Brain microvascular endothelial cell (primary cell): ENCODE measurements at regions not wholly inside any gene's neighbourhood (a gene's known extent, or its start where the extent isn't known, plus 50 kb on each side); places are given as distances from the start of the nearest gene placed in this dataset.

Experiments used
- DNase-seq: peaks from one replicate; pipeline ENCODE4 v3.0.0-alpha.2; 2020
- H3K27ac ChIP-seq: fragments of 250-450 bp; sonication (Bioruptor Pico); 2 replicates; pipeline ENCODE4 v1.5.1; 2020; ENCODE audit warnings: mild to moderate bottlenecking, moderate library complexity
- H3K27me3 ChIP-seq: fragments of 250-450 bp; sonication (Bioruptor Pico); replicated peaks from 2 replicates; pipeline ENCODE4 v1.5.1; 2020; ENCODE audit warnings: mild to moderate bottlenecking
- H3K36me3 ChIP-seq: fragments of 250-450 bp; sonication (Bioruptor Pico); replicated peaks from 2 replicates; pipeline ENCODE4 v1.5.1; 2020; ENCODE audit warnings: mild to moderate bottlenecking
- H3K4me3 ChIP-seq: 2 replicates; pipeline ENCODE4 v1.5.1; 2011; ENCODE audit warnings: low read depth, mild to moderate bottlenecking, control low read depth, low read length, moderate library complexity
- in situ Hi-C: cut with HindIII; loops from 2 replicates; pipeline ENCODE4 v1.10.0; 2017; ENCODE audit warnings: low sequenced_read_pairs, low pct_ligation_motif_present
- TF ChIP-seq, protein P1 (sequence below): IDR thresholded peaks from 2 replicates; pipeline ENCODE4 v1.5.1; 2011; ENCODE audit warnings: low read depth, mild to moderate bottlenecking, moderate library complexity, low read length, control low read depth, inconsistent platforms; ENCODE audit errors: missing control alignments

DNA sequence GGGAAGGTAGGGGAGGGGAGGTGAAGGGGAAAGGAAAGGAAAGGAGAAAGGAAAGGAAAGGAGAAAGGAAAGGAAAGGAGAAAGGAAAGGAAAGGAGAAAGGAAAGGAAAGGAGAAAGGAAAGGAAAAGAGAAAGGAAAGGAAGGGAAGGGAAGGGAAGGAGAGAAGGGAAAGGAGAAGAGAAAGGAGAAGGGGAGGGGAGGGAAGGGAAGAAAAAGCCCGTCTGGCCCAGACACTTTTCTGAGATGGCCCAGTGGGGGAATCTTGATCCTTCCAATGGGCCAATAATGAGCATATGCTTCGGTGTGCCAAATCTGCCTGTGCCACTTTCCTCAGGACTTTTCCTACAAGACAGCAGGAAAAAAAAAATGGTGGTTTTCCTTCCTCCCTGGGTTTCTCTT, 64.5 kb downstream of the CH25H start:
- in situ Hi-C loops = no loop called here
- Histone ChIP-seq H3K27ac (no peak overlapping the region), H3K27me3 (no peaks in the 10 kb centered on the region), H3K36me3 (no peaks in the 10 kb centered on the region), H3K4me3 (no peak overlapping the region)
- no peak for DNase-seq
- TF ChIP-seq, protein P1, sequence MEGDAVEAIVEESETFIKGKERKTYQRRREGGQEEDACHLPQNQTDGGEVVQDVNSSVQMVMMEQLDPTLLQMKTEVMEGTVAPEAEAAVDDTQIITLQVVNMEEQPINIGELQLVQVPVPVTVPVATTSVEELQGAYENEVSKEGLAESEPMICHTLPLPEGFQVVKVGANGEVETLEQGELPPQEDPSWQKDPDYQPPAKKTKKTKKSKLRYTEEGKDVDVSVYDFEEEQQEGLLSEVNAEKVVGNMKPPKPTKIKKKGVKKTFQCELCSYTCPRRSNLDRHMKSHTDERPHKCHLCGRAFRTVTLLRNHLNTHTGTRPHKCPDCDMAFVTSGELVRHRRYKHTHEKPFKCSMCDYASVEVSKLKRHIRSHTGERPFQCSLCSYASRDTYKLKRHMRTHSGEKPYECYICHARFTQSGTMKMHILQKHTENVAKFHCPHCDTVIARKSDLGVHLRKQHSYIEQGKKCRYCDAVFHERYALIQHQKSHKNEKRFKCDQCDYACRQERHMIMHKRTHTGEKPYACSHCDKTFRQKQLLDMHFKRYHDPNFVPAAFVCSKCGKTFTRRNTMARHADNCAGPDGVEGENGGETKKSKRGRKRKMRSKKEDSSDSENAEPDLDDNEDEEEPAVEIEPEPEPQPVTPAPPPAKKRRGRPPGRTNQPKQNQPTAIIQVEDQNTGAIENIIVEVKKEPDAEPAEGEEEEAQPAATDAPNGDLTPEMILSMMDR = no peak

DNA sequence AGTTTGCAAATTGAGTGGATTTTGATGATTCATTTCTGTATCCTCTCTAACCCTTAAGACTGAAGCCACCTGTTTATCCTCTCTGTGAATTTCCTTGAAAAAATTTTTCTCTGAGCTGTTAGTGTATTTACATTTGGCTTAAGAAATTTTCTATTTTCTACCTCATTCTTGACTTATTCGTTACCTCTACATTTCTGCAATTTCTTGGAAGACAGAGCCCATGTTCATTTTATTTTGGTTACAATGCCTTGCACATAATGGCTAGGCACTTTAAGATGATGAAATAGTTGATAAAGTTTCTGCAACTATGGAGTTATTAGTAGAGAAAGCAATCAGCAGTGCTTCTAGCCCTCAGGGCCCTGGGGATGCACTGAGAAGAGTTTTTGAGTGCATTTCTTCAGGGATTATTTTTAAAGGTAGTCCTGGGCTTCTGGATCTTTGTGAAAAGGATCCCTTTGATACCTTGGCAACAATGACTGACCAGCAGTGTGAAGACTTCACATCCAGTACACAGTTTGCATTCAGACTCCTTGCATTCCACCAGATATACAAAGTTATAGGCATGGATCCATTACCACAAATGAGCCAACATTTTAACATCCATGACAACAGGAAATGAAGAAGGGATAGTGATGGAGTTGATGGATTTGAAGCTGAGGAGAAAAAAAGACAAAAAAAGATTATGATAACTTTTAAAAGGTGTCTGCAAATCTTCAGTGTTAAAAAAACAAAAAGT, 68.2 kb downstream of the CH25H start:
- no peaks in the 10 kb centered on the region for H3K27me3 ChIP-seq
- DNase-seq = no peak
- H3K36me3 ChIP-seq = no peaks in the 10 kb centered on the region
- no peak overlapping the region for H3K4me3 ChIP-seq
- no peak overlapping the region for H3K27ac ChIP-seq
- TF ChIP-seq, protein P1 = no peak
- in situ Hi-C loops = no loop called here

DNA sequence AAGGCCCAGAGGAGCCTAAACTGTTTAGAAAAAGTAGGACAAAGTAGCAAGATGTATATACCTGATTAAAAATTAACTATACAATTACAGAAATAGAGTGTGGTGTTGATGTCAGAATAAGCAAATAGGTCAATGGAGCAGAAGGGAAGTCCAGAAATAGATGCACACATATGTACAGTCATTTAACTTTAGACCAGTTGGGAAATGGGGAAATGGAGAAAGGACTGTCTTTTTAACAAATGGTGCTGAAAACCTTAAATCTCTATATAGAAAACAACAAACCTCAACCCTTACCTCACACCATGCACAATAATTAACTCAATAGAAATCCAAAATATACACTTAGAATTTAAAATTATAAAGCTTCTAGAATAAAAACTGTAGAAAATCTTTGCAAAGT, 72.2 kb downstream of the CH25H start:
- Histone ChIP-seq H3K27me3 (no peaks in the 10 kb centered on the region), H3K4me3 (no peak overlapping the region), H3K36me3 (no peaks in the 10 kb centered on the region), H3K27ac (no peak overlapping the region)
- no peak for DNase-seq
- in situ Hi-C loops = no loop called here
- TF ChIP-seq, protein P1 = no peak

DNA sequence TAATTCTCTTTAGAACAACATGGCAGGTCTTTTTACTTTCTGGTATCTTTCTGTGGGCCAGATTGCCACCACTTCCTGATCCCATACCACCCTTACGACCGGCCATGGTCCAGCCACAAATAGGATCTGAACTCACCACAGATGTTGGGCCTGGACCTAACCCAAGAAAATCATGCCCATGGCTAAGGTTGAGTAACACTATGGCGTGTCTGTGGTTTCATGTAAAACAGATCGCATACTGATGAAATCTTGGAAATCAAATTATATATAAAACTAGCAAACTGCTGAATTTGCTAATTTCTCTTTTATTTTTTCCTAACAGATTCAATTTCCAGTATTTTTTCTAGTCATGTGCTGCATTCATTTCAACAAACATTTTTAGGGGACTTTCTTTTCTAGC, 77.2 kb downstream of the CH25H start:
- Histone ChIP-seq H3K36me3 (no peaks in the 10 kb centered on the region), H3K27ac (no peak overlapping the region), H3K4me3 (no peak overlapping the region), H3K27me3 (no peaks in the 10 kb centered on the region)
- in situ Hi-C loops = no loop called here
- peak; percentile 83 for DNase-seq
- TF ChIP-seq, protein P1 = no peak

DNA sequence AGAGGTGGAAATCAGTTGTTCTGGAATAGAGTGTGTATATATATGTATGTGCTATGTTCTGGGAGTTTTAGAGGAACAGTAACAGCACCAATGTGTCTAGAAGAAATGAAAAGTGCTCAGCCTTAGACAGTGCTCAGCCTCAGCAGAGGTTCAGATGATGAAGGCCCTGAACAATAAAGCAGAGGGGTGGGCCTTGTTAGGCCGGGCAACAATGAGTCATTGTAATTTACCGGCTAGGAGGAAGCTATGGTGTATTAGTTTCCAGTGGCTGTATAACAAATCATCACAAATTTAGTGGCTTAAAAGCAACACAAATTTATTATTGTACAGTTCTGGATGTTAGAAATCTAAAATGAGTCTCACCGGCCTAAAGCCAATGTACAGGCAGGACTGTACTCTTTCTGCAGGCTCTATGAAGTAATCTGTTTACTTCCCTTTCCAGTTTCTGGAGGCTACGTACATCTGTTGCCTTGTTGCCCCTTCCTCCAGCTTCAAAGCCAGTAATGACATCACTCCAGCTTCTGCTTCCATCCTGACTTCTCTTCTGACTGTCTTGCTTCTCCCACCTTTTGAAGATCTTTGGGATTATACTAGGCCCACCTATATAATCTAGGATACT, 84.6 kb downstream of the CH25H start:
- Histone ChIP-seq H3K36me3 (no peaks in the 10 kb centered on the region), H3K27ac (no peak overlapping the region), H3K27me3 (no peaks in the 10 kb centered on the region), H3K4me3 (no peak overlapping the region)
- no peak for DNase-seq
- in situ Hi-C loops = no loop called here
- TF ChIP-seq, protein P1 = no peak

DNA sequence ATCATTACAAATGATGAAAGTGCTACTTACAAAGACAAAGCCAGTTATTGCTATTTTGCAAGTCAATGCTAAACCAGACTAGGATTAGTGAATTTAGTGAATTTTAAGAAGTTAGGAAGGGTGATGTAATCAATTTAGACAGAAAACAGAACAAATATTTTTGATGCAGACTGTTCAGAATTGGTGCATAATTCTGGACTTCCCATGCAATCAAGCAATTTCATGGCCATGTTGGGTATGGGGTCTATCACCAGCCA, 85.4 kb downstream of the CH25H start:
- Histone ChIP-seq H3K4me3 (no peak overlapping the region), H3K27ac (no peak overlapping the region), H3K27me3 (no peaks in the 10 kb centered on the region), H3K36me3 (no peaks in the 10 kb centered on the region)
- in situ Hi-C loops = no loop called here
- TF ChIP-seq, protein P1 = no peak
- DNase-seq = no peak
